ENCODE measurements at regions not wholly inside any gene's neighbourhood (a gene's known extent, or its start where the extent isn't known, plus 50 kb on each side); places are given as distances from the start of the nearest gene placed in this dataset.
"Not testable (repeated sequence)": the region's sequence is repeated elsewhere in the genome, so short reads cannot be mapped to it uniquely, and the experiment has no call there.

DNA sequence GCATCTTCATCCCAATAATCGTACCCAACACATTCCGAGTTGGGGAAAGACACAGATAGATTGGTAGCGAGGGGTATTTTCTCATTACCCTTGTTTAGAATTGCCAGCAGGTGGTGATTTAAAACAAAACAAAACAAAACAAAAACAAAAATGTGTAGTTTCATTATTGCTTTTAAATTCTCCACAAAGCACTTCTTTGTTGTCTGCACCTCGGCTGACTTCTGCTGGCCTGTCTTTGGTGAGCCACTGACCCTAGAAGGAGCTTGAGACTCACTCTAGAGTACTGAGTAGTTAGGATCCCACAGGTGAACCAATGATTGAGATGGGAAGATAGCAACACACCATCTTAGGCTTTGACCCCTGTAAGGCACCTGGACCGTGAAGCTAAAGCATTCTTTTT lies 105.4 kb upstream of the BET1 start:
- DNase-seq: no peak

DNA sequence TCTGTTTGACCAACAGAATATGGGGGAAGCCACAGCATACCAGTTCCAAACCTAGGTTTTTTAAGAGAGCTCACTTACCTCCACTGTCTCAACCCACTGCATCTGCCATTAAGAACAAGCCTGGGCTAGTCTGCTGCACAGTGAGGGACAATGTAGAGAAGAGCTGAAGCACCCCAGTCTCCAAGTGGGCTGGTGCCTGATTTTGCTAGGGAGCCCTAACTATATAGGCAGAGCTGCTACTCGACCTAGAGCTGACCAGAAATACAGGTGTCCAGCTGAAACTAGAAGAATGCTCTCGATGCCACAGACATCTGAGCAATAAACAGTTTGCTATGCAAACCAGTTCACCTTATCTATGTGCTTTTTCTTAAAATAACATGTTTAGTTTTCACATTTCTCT lies 106.9 kb upstream of the BET1 start:
- no peak for DNase-seq

DNA sequence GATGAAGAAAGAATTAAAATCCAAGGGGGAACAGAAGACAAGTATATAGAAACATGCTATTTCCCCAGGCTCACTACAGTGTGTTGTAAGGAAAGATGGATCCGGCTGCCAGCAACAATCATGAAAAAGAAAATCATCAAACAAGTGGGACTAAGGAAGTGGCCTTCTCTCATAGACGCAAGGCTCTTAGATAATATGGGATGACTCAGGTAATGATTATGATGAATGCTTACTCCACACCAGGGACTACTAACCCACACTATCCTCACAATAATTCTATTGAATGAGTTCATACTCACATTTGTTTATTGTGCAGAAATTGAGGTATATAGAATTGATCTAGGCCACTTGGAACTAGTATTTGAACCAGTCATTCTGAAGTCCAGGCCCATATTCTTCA lies 111.2 kb upstream of the BET1 start:
- no peak for DNase-seq

DNA sequence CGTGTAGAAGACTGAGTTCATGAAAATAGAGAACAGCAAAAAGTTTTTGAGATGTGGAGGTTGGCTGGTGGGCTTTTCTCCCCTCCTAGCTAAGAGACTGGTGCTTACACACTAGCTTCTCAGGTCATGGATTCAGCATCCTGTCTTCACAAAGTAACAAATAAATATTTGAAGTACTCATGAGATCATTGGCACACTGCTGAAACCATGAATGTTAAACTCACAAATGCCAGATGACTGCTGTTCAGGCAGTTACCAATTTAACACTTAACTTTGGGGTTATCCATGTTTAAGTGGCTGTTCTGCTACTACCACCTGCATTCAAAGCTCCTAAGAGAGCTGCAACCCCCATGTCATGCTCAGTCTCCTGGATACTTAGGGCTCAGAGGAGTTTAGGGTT lies 119.0 kb upstream of the BET1 start:
- DNase-seq: no peak

DNA sequence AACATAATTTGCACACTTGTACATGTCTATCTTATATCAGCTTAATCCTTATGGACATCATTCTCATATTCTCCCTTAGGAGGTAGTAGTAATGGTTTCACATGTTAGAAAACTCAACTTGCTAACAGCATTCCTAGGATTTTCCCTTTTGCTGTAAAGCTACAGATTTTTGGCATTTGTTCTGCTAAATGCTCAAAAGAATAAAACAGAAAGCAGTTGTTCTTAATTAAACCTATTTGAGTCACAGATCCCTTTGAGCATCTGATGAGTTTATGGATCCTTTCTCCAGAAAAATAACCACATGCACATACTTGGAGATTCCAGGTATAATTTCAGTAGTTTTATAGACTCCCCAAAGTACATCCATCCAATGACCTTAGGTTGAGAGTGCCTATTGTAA lies 122.9 kb upstream of the BET1 start:
- no peak for DNase-seq

DNA sequence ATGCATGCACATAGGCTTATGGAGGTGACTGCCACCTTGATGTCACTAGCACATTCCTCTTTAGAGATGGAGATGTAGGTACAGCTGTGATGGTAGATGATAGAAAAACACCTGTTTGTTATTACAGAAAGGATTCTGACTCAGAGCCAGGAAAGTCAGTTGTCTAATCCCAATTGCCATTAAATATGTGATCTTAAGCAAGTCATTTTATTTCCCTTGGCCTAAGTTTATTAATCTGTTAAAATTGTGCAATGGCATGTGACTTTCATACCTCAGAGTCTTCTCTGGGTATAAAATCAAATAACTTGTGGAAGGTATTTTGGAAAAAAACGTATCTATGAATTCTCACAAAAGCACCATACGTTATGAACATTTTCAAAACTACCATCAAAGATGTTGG lies 123.9 kb upstream of the BET1 start:
- no peak for DNase-seq

DNA sequence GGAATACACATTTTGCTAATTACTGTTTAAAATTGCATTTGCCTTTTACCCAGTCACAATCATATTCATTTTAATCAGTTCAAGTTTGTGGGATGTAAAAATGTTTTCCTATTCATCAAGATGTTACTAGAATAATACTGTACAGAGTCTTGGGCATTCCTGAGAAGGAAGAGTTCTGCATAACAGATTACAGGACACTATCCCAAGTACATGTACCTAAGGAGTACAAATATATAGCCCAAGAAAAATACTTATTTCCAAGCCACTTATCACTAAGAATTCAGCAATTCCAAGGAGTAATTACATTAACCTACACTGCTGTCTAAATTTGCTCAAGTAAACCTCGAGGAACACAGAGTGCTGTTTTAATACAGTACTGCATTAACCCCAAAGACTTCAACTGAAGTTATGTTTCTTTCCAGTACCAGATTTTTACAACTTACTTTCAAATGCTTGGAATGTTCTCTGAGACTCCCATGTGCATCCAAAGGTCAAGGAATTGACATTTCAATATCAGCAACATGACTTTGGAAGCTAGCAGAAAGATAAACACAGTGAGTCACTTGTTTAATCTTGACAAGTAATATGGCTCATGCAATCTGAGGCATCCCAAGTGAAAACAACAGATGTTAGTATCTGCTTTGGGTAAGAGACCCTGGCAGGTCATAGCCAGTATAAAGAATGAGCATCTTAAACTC lies 125.4 kb upstream of the BET1 start:
- DNase-seq: no peak

DNA sequence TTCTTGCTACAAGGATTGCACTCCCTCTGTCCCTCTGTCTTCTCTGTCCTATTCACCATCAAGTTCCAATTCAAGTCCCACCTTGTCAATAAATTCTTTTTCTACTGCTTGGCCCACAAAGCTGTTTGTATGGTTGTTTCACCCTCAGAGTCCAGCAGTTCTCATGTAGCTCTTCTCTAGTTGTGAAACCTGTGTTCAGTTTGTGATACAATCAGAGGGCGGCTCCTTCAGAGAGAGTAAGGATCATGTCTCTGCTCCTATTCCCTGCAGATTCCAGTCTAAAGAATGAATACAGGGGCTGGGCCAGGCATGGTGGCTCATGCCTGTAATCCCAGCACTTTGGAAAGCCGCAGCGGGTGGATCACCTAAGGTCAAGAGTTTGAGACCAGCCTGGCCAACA lies 126.6 kb upstream of the BET1 start:
- no peak for DNase-seq

DNA sequence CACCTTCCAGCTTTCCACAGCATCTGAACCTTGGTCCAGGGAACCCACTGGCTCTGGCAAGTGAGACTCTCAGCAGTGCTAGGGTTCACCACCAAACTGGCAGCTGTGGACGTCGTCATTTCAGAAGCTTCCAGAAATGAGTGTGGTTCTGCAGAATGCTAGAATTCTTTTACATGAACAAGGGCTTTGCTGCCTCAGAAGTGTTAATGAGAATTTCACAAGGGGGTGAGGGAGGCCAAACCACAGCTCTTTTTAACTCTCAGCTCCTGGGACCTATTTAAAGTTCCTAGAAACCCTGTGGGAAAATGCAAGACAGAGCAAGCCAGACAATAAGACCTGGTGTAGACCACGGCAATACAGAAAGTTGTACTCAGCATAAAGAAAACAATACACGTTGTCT lies 129.3 kb upstream of the BET1 start:
- DNase-seq: no peak

DNA sequence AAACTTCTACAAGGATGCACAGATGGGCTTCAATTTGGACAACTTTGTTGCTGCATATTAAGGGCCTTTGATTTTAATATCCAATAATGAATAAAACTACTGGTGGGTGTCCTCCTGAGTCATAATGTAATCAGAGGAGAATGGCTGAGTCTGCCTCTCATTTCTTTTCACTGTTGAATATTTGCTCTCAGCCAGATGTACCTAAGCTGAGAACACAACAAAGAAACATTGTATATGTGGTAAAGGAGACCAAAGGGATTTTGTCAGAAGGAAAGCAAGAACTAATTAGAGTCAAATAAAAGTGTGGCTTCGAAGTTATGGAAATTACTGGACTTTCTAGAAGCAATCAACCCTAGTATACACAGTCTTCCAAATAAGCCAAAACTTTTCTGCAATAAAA lies 131.0 kb upstream of the BET1 start:
- no peak for DNase-seq

DNA sequence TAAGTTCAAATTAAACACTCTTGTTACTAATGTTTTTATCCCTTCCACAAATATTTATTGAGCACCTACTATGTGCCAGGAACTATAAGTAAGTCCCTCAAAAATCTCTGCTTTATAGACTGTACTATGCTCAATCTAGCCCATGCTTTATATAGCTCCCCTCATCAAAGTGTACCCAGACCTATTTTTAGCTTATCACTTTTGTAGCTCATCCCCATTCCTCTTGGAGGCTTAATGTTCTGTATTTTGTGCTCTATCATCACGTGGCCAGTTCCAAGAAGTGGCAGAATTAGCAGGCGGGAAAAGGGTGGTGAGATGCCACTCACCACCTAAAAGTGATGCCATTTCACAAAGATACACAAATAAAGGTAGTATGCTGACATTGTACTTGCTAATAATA lies 138.1 kb upstream of the BET1 start:
- DNase-seq: no peak

DNA sequence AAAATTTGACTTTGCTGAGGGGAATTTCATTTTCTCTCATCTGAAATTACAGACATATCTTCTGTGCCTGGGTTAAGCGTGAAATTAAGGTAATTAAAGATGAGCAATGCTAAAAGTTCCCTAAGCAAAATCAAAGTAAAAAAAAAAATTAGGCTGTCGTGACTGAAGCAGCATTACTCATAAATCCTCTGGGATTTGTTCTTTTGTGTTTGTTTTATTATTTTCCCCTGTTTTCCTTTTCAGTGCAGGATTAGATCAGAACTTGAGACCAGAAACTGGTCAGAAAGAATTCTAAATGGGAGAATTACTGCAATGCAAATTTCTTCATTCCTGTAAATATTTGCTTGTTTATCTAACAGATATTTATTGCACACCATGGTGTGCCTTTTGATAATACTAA lies 141.4 kb upstream of the BET1 start:
- no peak for DNase-seq

DNA sequence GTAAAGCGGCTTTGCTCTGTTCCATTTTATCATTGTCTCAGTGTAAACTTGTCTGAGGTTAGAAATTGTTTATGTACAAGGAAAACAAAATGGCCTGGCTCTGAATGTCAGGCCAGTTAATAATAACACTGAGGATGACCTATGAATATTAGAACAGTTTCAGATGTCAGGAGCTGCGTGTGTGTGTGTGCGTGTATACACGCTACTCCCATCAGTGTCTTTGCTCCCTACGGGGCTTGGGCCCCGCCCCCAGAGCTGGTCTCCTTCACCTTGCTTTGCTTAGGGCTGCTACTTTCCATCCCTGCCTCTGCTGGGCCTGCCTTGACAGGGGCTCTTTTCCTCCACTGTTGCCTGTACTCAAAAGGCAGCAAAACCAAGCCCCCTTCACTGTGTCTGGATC lies 142.3 kb upstream of the BET1 start:
- no peak for DNase-seq

DNA sequence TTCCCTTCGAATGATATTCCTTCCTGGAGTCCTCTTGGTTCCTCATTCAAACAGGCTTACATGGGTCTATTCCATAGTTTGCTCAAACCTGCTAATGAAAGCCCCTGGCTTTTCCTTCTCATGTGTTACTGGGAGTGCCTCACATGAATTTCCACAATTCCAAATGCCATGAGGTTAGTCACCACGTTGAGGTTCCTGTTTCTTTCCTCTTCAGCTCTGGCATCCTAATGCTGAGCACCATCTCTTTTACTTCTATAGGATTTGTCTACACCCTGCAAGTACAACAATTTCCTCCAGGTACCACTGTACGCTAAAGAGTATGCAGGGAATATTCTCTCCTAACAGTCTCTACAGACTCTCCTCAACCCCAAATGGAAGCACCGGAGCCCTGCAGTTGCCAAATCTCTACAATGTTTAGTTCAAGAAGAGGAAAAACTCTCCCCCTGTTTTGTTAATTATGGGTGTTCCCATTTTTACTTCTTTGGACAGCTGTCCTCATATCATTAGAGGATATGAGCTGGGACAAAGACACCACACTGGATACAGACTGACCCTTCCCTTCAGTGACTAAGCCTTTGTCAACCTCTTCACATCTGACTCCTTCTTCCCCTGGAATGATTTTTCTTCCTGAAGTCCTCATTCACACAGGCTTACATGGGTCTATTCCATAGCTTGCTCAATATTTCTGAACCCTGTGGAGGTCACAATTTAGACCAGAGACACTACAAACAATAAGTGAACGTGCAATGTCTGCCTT lies 145.8 kb upstream of the BET1 start:
- no peak for DNase-seq

DNA sequence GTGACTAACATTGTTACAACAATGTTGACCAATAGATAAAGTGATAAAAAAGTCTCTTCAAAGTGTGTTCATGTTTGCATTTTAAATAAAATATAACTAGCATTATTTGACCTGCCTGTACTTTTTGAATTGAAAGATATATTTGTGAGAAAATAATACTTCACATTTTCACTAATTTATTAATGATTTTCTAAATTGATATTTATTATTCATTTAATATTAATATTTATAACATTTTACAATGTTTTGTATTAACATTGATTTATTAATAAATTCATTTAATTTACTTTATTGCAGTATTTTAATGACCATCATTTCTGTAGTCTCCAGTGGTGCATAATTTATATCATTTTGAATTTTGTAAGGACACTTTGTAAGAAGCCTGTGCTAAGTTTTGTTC lies 150.0 kb upstream of the BET1 start:
- DNase-seq: no peak

DNA sequence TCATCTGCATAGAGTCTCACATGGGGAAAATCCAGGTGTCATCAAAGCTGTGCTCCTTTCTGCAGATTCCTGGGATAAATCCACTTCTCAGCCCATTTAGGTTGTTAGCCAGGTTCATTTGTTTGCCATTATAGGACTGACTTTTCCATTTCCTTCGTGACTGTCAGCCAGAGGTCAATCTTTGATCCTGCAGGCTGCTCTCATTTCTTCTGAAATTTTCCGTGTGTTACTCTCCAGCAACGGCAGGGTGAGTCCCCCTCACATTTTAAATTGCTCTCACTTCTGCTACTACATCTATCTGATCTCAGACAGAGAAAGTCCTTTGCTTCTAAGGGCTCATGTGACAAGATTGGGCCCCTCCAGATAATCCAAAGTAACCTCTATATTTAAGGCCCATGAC lies 150.7 kb upstream of the BET1 start:
- no peak for DNase-seq

DNA sequence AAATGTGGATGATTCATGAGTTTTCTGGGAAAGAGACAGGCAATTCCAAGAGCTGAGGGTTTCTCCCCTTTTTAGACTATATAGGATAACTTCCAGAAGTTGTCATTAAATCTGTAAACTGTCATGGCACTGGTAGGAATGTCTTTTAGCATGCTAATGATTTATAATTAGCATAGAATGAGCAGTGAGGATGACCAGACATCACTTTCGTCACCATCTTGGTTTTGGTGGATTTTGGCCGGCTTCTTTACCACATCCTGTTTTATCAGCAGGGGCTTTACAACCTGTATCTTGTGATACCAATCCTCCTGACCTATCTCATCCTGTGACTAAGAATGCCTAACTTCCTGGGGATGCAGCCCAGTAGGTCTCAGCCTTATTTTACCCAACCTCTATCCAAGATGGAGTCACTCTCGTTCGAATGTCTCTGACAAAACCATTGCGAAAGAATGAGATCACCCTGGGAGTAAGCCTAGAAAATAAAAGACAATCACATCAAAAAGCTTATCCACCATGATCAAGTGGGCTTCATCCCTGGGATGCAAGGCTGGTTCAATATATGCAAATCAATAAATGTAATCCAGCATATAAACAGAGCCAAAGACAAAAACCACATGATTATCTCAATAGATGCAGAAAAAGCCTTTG lies 153.6 kb upstream of the BET1 start:
- DNase-seq: not testable (repeated sequence)

DNA sequence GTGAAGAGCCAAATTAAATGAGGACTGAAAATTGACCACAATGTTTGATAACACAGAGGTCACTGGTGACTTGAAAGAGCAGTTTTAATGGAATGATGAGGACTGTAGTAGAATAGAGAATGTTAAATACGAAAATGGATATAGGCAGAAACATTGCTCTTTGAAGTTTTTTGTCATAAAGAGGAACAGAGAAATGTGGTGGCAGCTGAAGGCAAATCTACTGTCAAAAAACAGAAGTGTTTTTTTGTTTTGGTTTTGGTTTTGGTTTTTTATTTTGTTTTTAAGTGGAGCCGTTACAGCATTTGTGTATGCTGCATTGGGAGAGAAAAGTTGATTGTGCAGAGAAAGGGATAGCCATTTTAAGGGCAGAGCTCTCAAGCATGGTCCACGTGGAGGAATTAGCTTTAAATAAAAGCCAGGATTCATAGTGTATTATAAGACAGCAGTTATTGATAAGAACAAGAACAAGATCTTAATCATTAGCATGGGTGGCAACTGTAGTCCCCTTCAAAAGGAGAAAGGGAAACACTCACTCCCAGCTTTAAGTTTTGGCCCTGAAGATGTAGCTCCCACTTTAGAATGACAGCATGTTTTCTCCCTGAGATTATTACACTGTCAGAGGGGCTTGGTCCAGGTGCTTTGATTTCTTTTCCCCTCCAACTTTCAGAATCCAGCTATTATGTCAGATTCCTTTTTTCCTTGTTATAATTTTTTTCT lies 156.7 kb upstream of the BET1 start:
- no peak for DNase-seq

DNA sequence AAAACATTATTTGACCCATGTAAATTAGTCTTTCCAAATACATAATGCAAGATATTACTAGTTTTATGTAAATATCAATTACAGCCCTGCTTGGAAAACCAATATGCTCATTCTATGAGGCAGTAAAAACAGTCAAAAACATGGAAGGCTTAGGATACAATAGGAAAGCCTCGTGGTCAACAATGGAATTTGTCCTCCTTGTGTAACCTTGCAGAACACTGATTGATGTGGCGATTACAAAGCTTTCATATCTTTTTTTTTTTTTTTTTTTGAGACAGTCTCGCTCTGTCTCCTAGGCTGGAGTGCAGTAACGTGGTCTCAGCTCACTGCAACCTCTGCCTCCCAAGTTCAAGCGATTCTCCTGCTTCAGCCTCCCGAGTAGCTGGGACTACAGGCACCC lies 157.3 kb upstream of the BET1 start:
- DNase-seq: no peak

DNA sequence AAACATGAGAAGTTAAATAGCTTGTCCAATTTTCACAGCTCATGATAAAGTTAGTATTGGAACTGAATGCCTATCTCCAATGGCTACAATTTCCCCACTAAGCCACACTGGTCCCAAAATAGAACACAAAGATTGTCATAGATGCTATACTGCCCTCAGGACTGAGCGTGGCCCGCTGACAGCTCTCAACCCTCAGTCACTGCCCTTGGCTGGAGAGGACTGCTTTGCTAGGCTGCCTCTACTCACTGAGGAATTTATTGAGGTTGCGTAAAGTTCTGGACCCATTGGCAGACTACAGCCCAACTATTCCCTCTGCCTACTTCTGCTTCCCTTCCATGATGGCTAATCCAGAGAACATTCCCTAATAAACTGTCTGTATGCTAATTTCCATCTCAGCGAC lies 165.5 kb upstream of the BET1 start:
- no peak for DNase-seq

DNA sequence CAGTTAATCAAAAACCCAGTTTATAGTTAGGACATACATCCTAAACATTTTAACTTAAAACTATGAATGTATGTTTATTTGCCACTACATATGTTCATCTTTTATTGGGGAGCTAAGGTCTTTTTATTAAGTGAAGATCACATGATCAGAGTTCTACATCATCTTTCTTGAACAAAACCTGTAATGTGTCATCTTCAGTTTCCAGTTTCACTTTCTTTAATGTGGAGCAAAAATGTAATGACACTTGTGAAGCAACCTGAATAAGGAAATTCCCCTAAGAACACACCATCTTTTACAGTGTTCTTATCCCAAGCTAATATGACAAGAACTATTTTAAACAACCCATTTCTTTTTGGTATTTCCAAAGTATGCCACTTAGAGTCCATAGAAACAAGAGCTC lies 166.7 kb upstream of the BET1 start:
- no peak for DNase-seq

DNA sequence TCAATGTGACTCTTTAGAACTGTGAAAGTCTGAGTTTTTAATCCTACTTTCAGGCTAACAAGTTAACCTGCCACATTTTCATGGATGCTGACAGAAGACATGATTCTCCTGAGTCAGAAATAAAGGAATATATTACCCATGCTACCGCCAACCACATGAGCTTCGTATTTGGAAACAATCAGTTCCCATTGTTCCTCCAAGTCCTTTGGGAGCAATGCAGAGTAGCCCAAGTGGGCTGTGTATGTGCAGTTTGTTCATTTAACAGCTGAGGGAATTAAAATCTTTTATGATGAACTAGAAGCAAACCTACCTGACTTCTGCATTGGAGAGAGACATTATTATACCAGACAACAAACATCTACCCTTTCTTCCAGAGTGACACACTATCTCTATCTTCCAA lies 169.3 kb upstream of the BET1 start:
- no peak for DNase-seq

DNA sequence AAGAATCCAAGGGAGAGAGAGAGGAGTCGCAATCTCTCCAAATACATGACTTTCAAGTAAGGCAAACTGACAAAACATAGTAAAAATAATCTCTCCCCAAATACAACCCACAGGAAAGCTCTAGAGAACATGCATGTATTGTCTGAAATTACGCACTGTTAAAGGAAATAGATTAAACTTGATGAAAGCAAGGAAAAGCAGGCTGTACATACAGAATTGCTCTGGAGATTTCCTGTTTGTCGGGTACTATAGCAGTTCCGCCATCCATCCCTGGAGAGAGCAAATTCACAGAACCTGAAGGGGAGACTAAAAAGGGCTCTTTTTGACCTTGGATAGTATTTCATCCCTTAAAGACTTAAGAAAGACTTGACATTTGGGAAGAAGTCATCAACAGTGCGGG lies 170.2 kb upstream of the BET1 start:
- DNase-seq: no peak

DNA sequence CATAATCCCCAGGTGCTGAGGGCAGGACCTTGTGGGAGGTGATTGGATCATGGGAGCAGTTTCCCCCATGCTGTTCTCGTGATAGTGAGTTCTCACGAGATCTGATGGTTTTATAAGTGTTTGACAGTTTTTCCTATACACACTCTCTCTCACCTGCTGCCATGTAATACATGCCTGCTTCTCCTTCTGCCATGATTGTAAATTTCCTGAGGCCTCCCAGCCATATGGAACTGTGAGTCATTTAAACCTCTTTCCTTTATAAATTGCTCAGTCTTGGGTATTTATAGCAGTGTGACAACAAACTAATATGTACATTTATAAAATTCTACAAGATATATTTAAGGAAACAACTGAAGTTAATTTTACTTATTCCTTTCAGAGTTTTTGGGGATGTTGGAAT lies 170.8 kb upstream of the BET1 start:
- no peak for DNase-seq

Measured in activated CD4-positive, alpha-beta T cell treated with anti-CD3 and anti-CD28 coated beads, Interleukin-2, amount 50 U/mL, for 48 hours (primary cell).